ENCODE measurements at regions not wholly inside any gene's neighbourhood (a gene's known extent, or its start where the extent isn't known, plus 50 kb on each side); places are given as distances from the start of the nearest gene placed in this dataset.
"Not testable (repeated sequence)": the region's sequence is repeated elsewhere in the genome, so short reads cannot be mapped to it uniquely, and the experiment has no call there.

DNA sequence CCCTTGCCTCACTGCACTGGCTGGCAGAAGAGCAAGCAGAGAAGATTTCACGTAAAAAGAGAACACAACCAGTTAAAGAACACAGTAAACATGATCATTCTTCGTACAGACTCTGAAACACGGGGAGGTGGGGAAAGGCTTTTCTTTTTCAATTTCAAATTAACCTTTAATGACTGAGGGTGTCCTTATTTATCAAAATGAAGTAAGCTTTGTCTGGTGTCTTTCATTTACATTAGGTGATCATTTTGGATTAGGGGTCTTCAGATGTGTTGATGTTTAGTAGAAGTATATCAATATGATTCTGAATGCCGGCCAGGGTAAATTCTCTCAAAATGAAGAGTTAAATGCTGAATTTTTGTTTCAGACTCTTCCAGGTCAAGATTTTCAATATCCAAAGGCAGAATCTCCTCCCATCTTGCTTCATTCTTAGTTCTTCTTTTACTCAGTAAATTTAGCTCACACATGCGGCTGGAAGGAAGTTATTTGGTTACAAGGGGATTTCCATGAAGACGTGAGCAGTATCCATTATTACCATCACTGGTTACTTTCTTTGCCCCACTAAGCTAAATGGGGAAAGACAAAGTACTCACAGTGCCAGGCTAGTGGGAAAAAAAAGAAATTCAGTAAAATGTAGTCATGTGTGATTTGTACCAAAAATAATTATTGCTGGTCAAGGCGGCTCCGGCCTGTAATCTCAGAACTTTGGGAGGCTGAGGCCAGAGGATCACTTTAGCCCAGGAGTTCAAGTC, 272.2 kb upstream of the NR2F2 start:
- TF ChIP-seq, protein P1, sequence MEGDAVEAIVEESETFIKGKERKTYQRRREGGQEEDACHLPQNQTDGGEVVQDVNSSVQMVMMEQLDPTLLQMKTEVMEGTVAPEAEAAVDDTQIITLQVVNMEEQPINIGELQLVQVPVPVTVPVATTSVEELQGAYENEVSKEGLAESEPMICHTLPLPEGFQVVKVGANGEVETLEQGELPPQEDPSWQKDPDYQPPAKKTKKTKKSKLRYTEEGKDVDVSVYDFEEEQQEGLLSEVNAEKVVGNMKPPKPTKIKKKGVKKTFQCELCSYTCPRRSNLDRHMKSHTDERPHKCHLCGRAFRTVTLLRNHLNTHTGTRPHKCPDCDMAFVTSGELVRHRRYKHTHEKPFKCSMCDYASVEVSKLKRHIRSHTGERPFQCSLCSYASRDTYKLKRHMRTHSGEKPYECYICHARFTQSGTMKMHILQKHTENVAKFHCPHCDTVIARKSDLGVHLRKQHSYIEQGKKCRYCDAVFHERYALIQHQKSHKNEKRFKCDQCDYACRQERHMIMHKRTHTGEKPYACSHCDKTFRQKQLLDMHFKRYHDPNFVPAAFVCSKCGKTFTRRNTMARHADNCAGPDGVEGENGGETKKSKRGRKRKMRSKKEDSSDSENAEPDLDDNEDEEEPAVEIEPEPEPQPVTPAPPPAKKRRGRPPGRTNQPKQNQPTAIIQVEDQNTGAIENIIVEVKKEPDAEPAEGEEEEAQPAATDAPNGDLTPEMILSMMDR (conservative IDR thresholded peaks at IDR 0.05; ENCODE audit: low read length), result no peak
- H3K4me3 ChIP-seq (ENCODE audit: low read length), result no peak overlapping the region
- DNase-seq (ENCODE audit: low read depth), result no peak

DNA sequence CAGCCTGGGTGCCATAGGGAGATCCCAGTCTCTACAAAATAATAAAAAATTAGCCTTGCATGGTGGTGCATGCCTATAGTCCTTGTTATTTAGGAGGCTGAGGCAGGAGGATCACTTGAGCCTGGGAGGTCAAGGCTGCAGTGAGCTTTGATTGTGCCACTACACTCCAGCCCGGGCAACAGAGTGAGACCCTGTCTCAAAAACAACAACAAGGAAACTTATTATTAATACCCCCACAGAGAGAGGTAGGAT, 271.7 kb upstream of the NR2F2 start:
- not testable (repeated sequence) for H3K4me3 ChIP-seq (ENCODE audit: low read length); DNase-seq (ENCODE audit: low read depth)

DNA sequence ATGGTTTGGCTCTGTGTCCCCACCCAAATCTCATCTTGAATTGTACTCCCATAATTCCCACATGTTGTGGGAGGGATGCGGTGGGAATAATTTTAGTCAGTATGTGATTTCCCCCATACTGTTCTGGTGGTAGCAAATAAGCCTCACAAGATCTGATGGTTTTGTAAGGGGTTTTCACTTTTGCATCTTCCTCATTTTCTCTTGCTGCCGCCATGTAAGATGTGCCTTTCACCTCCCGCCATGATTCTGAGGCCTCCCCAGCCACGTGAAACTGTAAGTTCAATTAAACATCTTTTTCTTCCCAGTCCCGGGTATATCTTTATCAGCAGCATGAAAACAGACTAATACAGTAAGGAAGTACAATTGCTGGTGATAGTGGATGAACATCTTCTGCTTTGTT, 269.9 kb upstream of the NR2F2 start:
- DNase-seq (ENCODE audit: low read depth); H3K4me3 ChIP-seq (ENCODE audit: low read length): not testable (repeated sequence)

DNA sequence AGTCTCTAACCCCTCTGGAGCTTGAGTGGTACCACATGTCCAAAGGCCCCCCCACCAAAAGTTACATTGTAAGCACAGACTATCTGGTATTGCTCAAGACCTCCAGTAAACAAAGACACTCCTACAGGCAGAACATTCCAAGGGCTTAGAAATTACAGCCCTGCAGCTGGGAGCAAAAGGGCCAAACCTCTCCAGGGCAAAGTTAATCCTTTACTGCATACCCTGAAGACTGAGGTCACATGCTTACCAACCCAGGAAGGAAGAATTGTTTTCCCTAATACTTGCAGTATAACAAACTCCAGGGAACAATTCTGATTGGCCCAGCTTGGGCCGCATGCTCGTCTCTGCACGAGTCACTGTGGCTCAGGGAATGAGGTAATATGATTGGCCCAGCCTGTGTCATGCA, 266.1 kb upstream of the NR2F2 start:
- TF ChIP-seq, protein P1 (conservative IDR thresholded peaks at IDR 0.05; ENCODE audit: low read length), result no peak

DNA sequence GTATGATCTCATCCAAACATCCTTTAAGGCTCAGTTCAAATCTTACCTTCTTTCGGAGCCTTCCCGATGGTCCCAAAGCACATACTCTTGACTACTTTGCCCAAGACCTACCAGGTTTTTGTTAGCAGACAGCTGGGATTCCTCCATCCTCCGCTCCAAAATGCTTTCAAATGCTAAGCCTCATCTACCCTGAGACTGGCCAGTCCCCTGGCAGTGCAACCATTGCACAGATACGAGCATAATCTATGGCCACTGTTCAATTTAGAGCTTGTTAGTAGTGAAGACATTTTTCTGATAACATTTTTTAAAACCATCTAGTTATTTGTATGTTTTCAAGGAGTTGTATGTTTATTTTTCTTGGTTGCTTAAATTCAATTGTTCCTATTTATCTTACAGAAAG, 264.4 kb upstream of the NR2F2 start:
- DNase-seq (ENCODE audit: low read depth), result no peak
- no peak overlapping the region for H3K4me3 ChIP-seq (ENCODE audit: low read length)
- TF ChIP-seq, protein P1 (conservative IDR thresholded peaks at IDR 0.05; ENCODE audit: low read length), result no peak

More for the DNA sequence above, 266.1 kb upstream of the NR2F2 start:
- DNase-seq (ENCODE audit: low read depth), result peak; percentile 24
- H3K4me3 ChIP-seq (ENCODE audit: low read length), result no peak overlapping the region

DNA sequence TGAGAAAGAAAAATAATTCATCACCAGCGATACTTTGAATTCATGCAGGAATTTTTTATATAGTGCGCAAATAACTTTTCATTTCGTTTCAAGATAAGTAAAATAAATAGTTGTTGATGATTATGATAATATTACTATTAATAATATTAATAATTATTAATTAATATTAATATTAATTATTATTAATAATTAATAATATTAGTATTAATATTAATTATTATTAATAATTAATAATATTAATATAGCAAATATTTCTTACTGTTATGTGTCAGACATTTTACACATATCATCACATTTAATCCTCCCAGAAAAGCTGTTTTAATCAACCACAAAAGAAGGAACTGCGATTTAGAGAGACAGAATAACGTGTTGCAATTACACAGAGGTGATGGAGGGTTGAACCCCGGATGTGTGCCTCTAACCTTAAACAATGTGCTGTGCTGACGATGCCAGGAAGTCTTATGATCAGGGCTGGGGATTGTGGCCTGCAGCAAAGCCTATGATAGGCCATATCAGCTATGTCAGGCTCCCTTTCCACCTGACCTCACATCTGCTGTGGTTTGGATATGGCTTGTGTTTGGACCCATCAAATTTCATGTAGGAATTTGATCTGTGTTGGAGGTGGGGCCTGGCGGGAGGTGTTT, 263.5 kb upstream of the NR2F2 start:
- DNase-seq (ENCODE audit: low read depth), result no peak
- TF ChIP-seq, protein P1 (conservative IDR thresholded peaks at IDR 0.05; ENCODE audit: low read length), result no peak
- H3K4me3 ChIP-seq (ENCODE audit: low read length), result no peak overlapping the region

DNA sequence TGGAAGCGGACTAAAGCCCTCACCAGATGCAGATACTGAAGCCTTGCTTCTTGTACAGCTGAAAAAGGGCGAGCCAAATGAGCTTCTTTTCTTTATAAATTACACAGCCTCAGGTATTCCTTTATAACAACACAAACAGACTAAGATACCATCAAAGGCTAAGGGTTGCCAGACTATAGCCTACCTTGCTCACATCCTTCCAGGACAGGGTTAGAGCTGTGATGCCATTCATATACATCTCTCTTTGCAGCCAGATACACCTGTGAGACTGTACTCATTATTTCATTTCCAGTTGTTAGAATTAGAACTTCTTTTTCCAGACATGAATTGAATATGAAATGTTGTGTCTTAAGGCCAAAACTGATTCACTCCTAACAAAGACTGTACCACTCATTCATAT, 262.8 kb upstream of the NR2F2 start:
- DNase-seq (ENCODE audit: low read depth), result no peak
- TF ChIP-seq, protein P1 (conservative IDR thresholded peaks at IDR 0.05; ENCODE audit: low read length), result no peak
- H3K4me3 ChIP-seq (ENCODE audit: low read length), result no peak overlapping the region

DNA sequence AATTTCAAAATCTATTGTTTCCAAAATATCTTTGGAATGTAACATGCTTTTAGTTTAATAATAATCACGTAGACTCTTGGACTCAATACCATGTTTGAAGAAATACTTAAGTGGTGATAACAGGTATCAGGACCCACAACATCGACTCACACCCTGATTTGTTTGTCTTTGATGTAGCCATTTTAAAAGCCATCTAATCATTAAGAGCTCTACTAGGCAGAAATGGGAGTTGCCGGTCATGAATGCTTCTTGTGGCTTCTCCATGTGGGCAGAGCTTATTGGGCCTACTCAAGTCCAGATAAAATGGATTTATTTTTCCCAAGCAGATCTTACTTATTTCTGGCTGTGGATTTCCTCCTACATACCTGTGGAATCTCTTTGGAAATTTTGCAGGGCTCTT, 261.6 kb upstream of the NR2F2 start:
- DNase-seq (ENCODE audit: low read depth), result no peak
- H3K4me3 ChIP-seq (ENCODE audit: low read length), result no peak overlapping the region
- TF ChIP-seq, protein P1 (conservative IDR thresholded peaks at IDR 0.05; ENCODE audit: low read length), result no peak

Data from AG10803 (cell line).